H1 (cell line): ENCODE measurements at regions not wholly inside any gene's neighbourhood (a gene's known extent, or its start where the extent isn't known, plus 50 kb on each side); places are given as distances from the start of the nearest gene placed in this dataset.

Experiments
- CTCF ChIA-PET: fragments of 300-600 bp; sonication (Branson Sonifier 250); formaldehyde crosslinking; loops from one replicate; lab custom pipeline; 2021; ENCODE audit not compliant: partially characterized antibody; lab: Charles Lee
- POLR2A ChIA-PET: fragments of 300-600 bp; sonication (Branson Sonifier 250); formaldehyde crosslinking; loops from one replicate; lab custom pipeline; 2021; ENCODE audit warnings: inconsistent platforms; ENCODE audit not compliant: partially characterized antibody; lab: Charles Lee
- DNase-seq, 2 experiments: peaks; one replicate each; pipeline versions ENCODE4 v3.0.0 to v3.0.0-alpha.2; 2010 to 2022; ENCODE audit warnings: low spot score in 2 of 2, low read depth in 1 of 2, mixed read lengths in 1 of 2
- FAIRE-seq: peaks from 2 replicates; lab custom pipeline; 2011; peaks lifted over from hg19 to GRCh38; lab: Jason Lieb, UNC
- H2AFZ ChIP-seq: 2 replicates; pipeline ENCODE4 v1.8.1; 2012; ENCODE audit warnings: low read length, inconsistent platforms
- H2AK5ac ChIP-seq: 2 replicates; pipeline ENCODE4 v1.6.1; 2013; ENCODE audit warnings: low read depth, low read length
- H2BK120ac ChIP-seq: replicated peaks from 2 replicates; pipeline ENCODE3; 2013; ENCODE audit warnings: low read depth, low read length, inconsistent platforms
- H2BK12ac ChIP-seq: 2 replicates; pipeline ENCODE4 v1.6.1; 2013; ENCODE audit warnings: low read depth, low read length
- H2BK15ac ChIP-seq: 2 replicates; pipeline ENCODE4 v1.6.1; 2013; ENCODE audit warnings: low read length
- H2BK20ac ChIP-seq: 2 replicates; pipeline ENCODE4 v1.6.1; 2013; ENCODE audit warnings: low read length
- H2BK5ac ChIP-seq: 2 replicates; pipeline ENCODE4 v1.6.1; 2013; ENCODE audit warnings: low read depth, low read length
- H3K14ac ChIP-seq: 2 replicates; pipeline ENCODE4 v1.6.1; 2013; ENCODE audit warnings: inconsistent platforms; ENCODE audit not compliant: insufficient read length
- H3K18ac ChIP-seq: 2 replicates; pipeline ENCODE4 v1.6.1; 2013; ENCODE audit warnings: low read length; ENCODE audit errors: extremely low read depth
- H3K23ac ChIP-seq: 2 replicates; pipeline ENCODE4 v1.6.1; 2013; ENCODE audit warnings: inconsistent platforms; ENCODE audit not compliant: insufficient read length
- H3K23me2 ChIP-seq: 2 replicates; pipeline ENCODE4 v1.6.1; 2013; ENCODE audit warnings: low read depth, low read length
- H3K27ac ChIP-seq: 2 replicates; pipeline ENCODE4 v1.6.1; 2011; ENCODE audit warnings: low read depth, low read length, inconsistent platforms
- H3K27me3 ChIP-seq, 4 experiments: replicated peaks in 1 of 4; 1 replicate in 1 of 4; 2 replicates in 3 of 4; pipeline versions ENCODE4 v1.6.1 to v1.8.1; 2011 to 2013; ENCODE audit warnings: low read length in 3 of 4, mild to moderate bottlenecking in 3 of 4, inconsistent platforms in 2 of 4, mixed read lengths in 2 of 4, moderate library complexity in 1 of 4; ENCODE audit not compliant: control insufficient read depth in 3 of 4, insufficient read depth in 3 of 4; ENCODE audit errors: extremely low read depth in 1 of 4
- H3K36me3 ChIP-seq, 4 experiments: 2 replicates each; pipeline versions ENCODE4 v1.6.1 to v1.8.1; 2011 to 2013; ENCODE audit warnings: mild to moderate bottlenecking in 4 of 4, low read length in 3 of 4, moderate library complexity in 2 of 4, control low read depth in 1 of 4, inconsistent platforms in 1 of 4; ENCODE audit not compliant: insufficient read depth in 4 of 4, control insufficient read depth in 2 of 4
- H3K4ac ChIP-seq: replicated peaks from 2 replicates; pipeline ENCODE3; 2013; ENCODE audit warnings: low read length, low read depth, mixed read lengths, inconsistent platforms; ENCODE audit not compliant: insufficient read length
- H3K4me1 ChIP-seq, 4 experiments: replicated peaks in 1 of 4; 1 replicate in 1 of 4; 2 replicates in 3 of 4; pipeline versions ENCODE4 v1.6.1 to v1.8.1; 2011 to 2013; ENCODE audit warnings: low read length in 3 of 4, inconsistent platforms in 2 of 4, mixed read lengths in 1 of 4; ENCODE audit not compliant: insufficient read depth in 4 of 4, control insufficient read depth in 3 of 4
- H3K4me2 ChIP-seq, 2 experiments: 2 replicates each; pipeline versions ENCODE4 v1.6.1 to v1.8.1; 2011 to 2013; ENCODE audit warnings: low read depth in 2 of 2, low read length in 2 of 2, control low read depth in 1 of 2, inconsistent platforms in 1 of 2, mild to moderate bottlenecking in 1 of 2; ENCODE audit not compliant: insufficient read depth in 1 of 2
- H3K4me3 ChIP-seq, 4 experiments: fragments of 200-600, 300-600 bp in 1 of 4; sonication (generic), shearing (Covaris generic), sonication (Bioruptor Twin) in 1 of 4; 2 replicates each; pipeline versions ENCODE4 v1.5.1 to v1.8.1; 2011 to 2016; ENCODE audit warnings: low read length in 4 of 4, low read depth in 3 of 4, control low read depth in 2 of 4, inconsistent platforms in 2 of 4, mild to moderate bottlenecking in 2 of 4, mixed read lengths in 1 of 4, moderate library complexity in 1 of 4; ENCODE audit not compliant: insufficient read depth in 2 of 4; ENCODE audit errors: extremely low read depth in 1 of 4
- H3K56ac ChIP-seq: replicated peaks from 2 replicates; pipeline ENCODE3; 2013; ENCODE audit warnings: low read depth, mild to moderate bottlenecking, mixed read lengths, low read length, inconsistent platforms; ENCODE audit not compliant: insufficient read length
- H3K79me1 ChIP-seq: 2 replicates; pipeline ENCODE4 v1.6.1; 2013; ENCODE audit warnings: low read depth, low read length, control low read depth
- H3K79me2 ChIP-seq, 2 experiments: 2 replicates each; pipeline versions ENCODE4 v1.6.1 to v1.8.1; 2012 to 2013; ENCODE audit warnings: low read length in 2 of 2, mild to moderate bottlenecking in 2 of 2, inconsistent platforms in 1 of 2; ENCODE audit not compliant: insufficient read depth in 2 of 2, control insufficient read depth in 1 of 2
- H3K9ac ChIP-seq, 4 experiments: replicated peaks in 1 of 4; 1 replicate in 1 of 4; 2 replicates in 3 of 4; pipeline versions ENCODE4 v1.6.1 to v1.8.1; 2011 to 2013; ENCODE audit warnings: low read depth in 3 of 4, low read length in 3 of 4, control low read depth in 2 of 4, mild to moderate bottlenecking in 2 of 4, moderate library complexity in 2 of 4, inconsistent platforms in 1 of 4; ENCODE audit errors: extremely low read depth in 1 of 4
- H3K9me3 ChIP-seq, 2 experiments: 2 replicates each; pipeline versions ENCODE4 v1.6.1 to v1.8.1; 2012 to 2013; ENCODE audit warnings: mild to moderate bottlenecking in 2 of 2, moderate library complexity in 2 of 2, control low read depth in 1 of 2, inconsistent platforms in 1 of 2, low read depth in 1 of 2, low read length in 1 of 2, mixed read lengths in 1 of 2; ENCODE audit not compliant: insufficient read depth in 2 of 2
- H4K20me1 ChIP-seq, 2 experiments: replicated peaks in 1 of 2; 2 replicates each; pipeline versions ENCODE3 to v1.8.1; 2011 to 2013; ENCODE audit warnings: inconsistent platforms in 2 of 2, low read length in 2 of 2, mild to moderate bottlenecking in 1 of 2; ENCODE audit not compliant: insufficient read depth in 2 of 2, control insufficient read depth in 1 of 2
- H4K5ac ChIP-seq: 2 replicates; pipeline ENCODE4 v1.6.1; 2013; ENCODE audit warnings: low read length, low read depth, mixed read lengths, inconsistent platforms; ENCODE audit not compliant: insufficient read length
- H4K8ac ChIP-seq: 2 replicates; pipeline ENCODE4 v1.8.0; 2013; ENCODE audit warnings: mild to moderate bottlenecking, moderate library complexity, low read length, inconsistent platforms; ENCODE audit not compliant: insufficient read depth; ENCODE audit errors: extremely low read depth
- H4K91ac ChIP-seq: replicated peaks from 2 replicates; pipeline ENCODE3; 2013; ENCODE audit warnings: low read length, mixed read lengths, inconsistent platforms; ENCODE audit not compliant: insufficient read length
- ATF2 ChIP-seq: IDR thresholded peaks from 2 replicates; pipeline ENCODE4 v1.6.1; 2012; ENCODE audit warnings: low read length, inconsistent platforms
- BCL11A ChIP-seq, 2 experiments: IDR thresholded peaks; one replicate each; pipeline ENCODE4 v1.6.1; 2011; ENCODE audit warnings: low read depth in 2 of 2, low read length in 2 of 2, mild to moderate bottlenecking in 2 of 2
- CREB1 ChIP-seq: IDR thresholded peaks from 2 replicates; pipeline ENCODE4 v1.6.1; 2012; ENCODE audit warnings: inconsistent platforms
- GTF2F1 ChIP-seq: IDR thresholded peaks from 2 replicates; pipeline ENCODE4 v1.6.1; 2012; ENCODE audit warnings: low read depth, low read length, improper control_type of control experiment, borderline replicate concordance
- KDM4A ChIP-seq: IDR thresholded peaks from one replicate; pipeline ENCODE4 v1.7.1; 2012; ENCODE audit warnings: low read depth, mild to moderate bottlenecking, moderate library complexity, low read length, inconsistent platforms; ENCODE audit not compliant: severe bottlenecking
- POLR2AphosphoS5 ChIP-seq: IDR thresholded peaks from 2 replicates; pipeline ENCODE4 v1.6.1; 2011; ENCODE audit warnings: low read depth, low read length
- RFX5 ChIP-seq: IDR thresholded peaks from 2 replicates; pipeline ENCODE4 v1.6.1; 2011; ENCODE audit warnings: low read depth, low read length, improper control_type of control experiment, borderline replicate concordance
- RNF2 ChIP-seq: fragments of 200-900, 300-1000 bp; sonication (generic); IDR thresholded peaks from 2 replicates; pipeline ENCODE4 v1.7.1; 2016; ENCODE audit warnings: borderline replicate concordance, low read depth, mild to moderate bottlenecking, antibody characterized with exemption, low read length; ENCODE audit not compliant: poor library complexity, severe bottlenecking; ENCODE audit errors: missing control alignments
- SRF ChIP-seq: IDR thresholded peaks from 2 replicates; pipeline ENCODE4 v1.6.1; 2011; ENCODE audit warnings: mild to moderate bottlenecking, low read depth, low read length, moderate library complexity
- YY1 ChIP-seq: IDR thresholded peaks from 2 replicates; pipeline ENCODE4 v1.6.1; 2011; ENCODE audit warnings: low read depth, mild to moderate bottlenecking, low read length
- WGBS, 2 experiments: shearing (Covaris generic) in 1 of 2; methylation state at CpG; one replicate each; pipeline versions ENCODE4 v1.1.6 to v1.1.7; 2013 to 2015; ENCODE audit warnings: low lambda C conversion rate in 2 of 2, mixed read lengths in 2 of 2, inconsistent platforms in 1 of 2, low coverage in 1 of 2, missing lambda C conversion rate in 1 of 2; ENCODE audit not compliant: insufficient replicate concordance in 2 of 2, insufficient coverage in 1 of 2, insufficient read length in 1 of 2; ENCODE audit errors: extremely low coverage in 1 of 2, missing lambda C conversion rate in 1 of 2; 5-methylcytosine and 5-hydroxymethylcytosine counted together

GRCh38 chr12:89194683-89195082 is 157.6 kb downstream of the DUSP6 start:
- H3K23me2 ChIP-seq = peaks cover 2% of the 10 kb centered on the region; the same call in 1 of the 2 replicates
- DNase-seq = no peak
- CTCF ChIA-PET = no interaction called here
- TF ChIP-seq RNF2 (no peak), SRF (no peak), BCL11A (IDR thresholded peaks at IDR 0.05; ENCODE audit: low read depth in 2 of 2, low read length in 2 of 2) (no peak), POLR2AphosphoS5 (no peak), GTF2F1 (no peak), YY1 (no peak), RFX5 (no peak), ATF2 (no peak), KDM4A (no peak), CREB1 (no peak)

More at GRCh38 chr12:89194683-89195082, 157.6 kb downstream of the DUSP6 start:
- Histone ChIP-seq H4K20me1 (no peaks in the 10 kb centered on the region), H3K9ac (no peak overlapping the region), H3K9me3 (no peaks in the 10 kb centered on the region), H3K79me2 (no peaks in the 10 kb centered on the region), H2BK5ac (no peak overlapping the region), H3K56ac (no peak overlapping the region), H2BK20ac (no peak overlapping the region), H4K5ac (no peak overlapping the region), H4K91ac (no peak overlapping the region), H3K4me3 (no peak overlapping the region), H3K27me3 (no peaks in the 10 kb centered on the region), H2BK15ac (no peak overlapping the region), H3K4me2 (no peak overlapping the region), H3K79me1 (no peaks in the 10 kb centered on the region), H3K18ac (no peak overlapping the region), H2AFZ (no peak overlapping the region), H3K4me1 (no peaks in the 10 kb centered on the region), H3K14ac (no peak overlapping the region), H3K23ac (no peak overlapping the region), H3K4ac (no peak overlapping the region), H4K8ac (no peak overlapping the region), H3K27ac (no peak overlapping the region), H3K36me3 (no peaks in the 10 kb centered on the region), H2AK5ac (no peak overlapping the region), H2BK12ac (no peak overlapping the region), H2BK120ac (no peak overlapping the region)
- 90% methylated on average over 5 of the region's 5 CpGs; no CpG with 5 or more reads in 1 of the 2 experiments for WGBS, 2 experiments
- POLR2A ChIA-PET = no interaction called here
- no peak for FAIRE-seq
